ENCODE measurements at regions not wholly inside any gene's neighbourhood (a gene's known extent, or its start where the extent isn't known, plus 50 kb on each side); places are given as distances from the start of the nearest gene placed in this dataset.

- Histone ChIP-seq H4K20me1 (ENCODE audit: insufficient read depth, poor library complexity, severe bottlenecking) (no peaks in the 10 kb centered on the region), H3K79me2 (no peaks in the 10 kb centered on the region), H3K27ac (no peak overlapping the region), H3K36me3 (replicated peaks; ENCODE audit: insufficient read depth, low read depth) (no peaks in the 10 kb centered on the region), H3K27me3 (no peaks in the 10 kb centered on the region), H3K9me3 (ENCODE audit: low read depth) (no peaks in the 10 kb centered on the region), H3K4me2 (no peak overlapping the region), H2AFZ (no peak overlapping the region), H3K4me1 (ENCODE audit: insufficient read depth) (peaks cover 3% of the 10 kb centered on the region), H3K9me2 (replicated peaks; ENCODE audit: insufficient read depth) (no peaks in the 10 kb centered on the region), H3K4me3 (no peak overlapping the region)
- DNase-seq (ENCODE audit: low spot score), result no peak
- TF ChIP-seq EZH2phosphoT487 (IDR thresholded peaks at IDR 0.05; ENCODE audit: low read depth, severe bottlenecking, unreplicated experiment) (no peak), CTCF (IDR thresholded peaks at IDR 0.05; ENCODE audit: poor library complexity) (no peak), EZH2 (IDR thresholded peaks at IDR 0.05; ENCODE audit: borderline replicate concordance) (no peak)
Measured at GRCh38 chr1:172944931-172945330, 105.8 kb downstream of the TNFSF18 start.

GRCh38 chr1:172946814-172947507 is 103.8 kb downstream of the TNFSF18 start:
- no peak overlapping the region for H2AFZ ChIP-seq
- no peak for TF ChIP-seq EZH2phosphoT487 (IDR thresholded peaks at IDR 0.05; ENCODE audit: low read depth, severe bottlenecking, unreplicated experiment)
- no peak for TF ChIP-seq CTCF (IDR thresholded peaks at IDR 0.05; ENCODE audit: poor library complexity)
- no peak for TF ChIP-seq EZH2 (IDR thresholded peaks at IDR 0.05; ENCODE audit: borderline replicate concordance)
- no peaks in the 10 kb centered on the region for H3K27me3 ChIP-seq
- 85% methylated on average over 2 of the region's 2 CpGs for WGBS (ENCODE audit: low lambda C conversion rate, missing lambda C conversion rate)
- H3K4me3 ChIP-seq, result no peak overlapping the region
- no peaks in the 10 kb centered on the region for H3K36me3 ChIP-seq (replicated peaks; ENCODE audit: insufficient read depth, low read depth)
- H3K79me2 ChIP-seq, result no peaks in the 10 kb centered on the region
- no peak overlapping the region for H3K4me2 ChIP-seq
- peaks cover 5% of the 10 kb centered on the region for H3K4me1 ChIP-seq (ENCODE audit: insufficient read depth)
- H3K9me2 ChIP-seq (replicated peaks; ENCODE audit: insufficient read depth), result no peaks in the 10 kb centered on the region
- H3K27ac ChIP-seq, result no peak overlapping the region
- H4K20me1 ChIP-seq (ENCODE audit: insufficient read depth, poor library complexity, severe bottlenecking), result no peaks in the 10 kb centered on the region
- no peak for DNase-seq (ENCODE audit: low spot score)
- no peaks in the 10 kb centered on the region for H3K9me3 ChIP-seq (ENCODE audit: low read depth)

- H3K4me2 ChIP-seq, result no peak overlapping the region
- DNase-seq (ENCODE audit: low spot score), result no peak
- no peaks in the 10 kb centered on the region for H3K27me3 ChIP-seq
- no peaks in the 10 kb centered on the region for H3K36me3 ChIP-seq (replicated peaks; ENCODE audit: insufficient read depth, low read depth)
- no peaks in the 10 kb centered on the region for H4K20me1 ChIP-seq (ENCODE audit: insufficient read depth, poor library complexity, severe bottlenecking)
- no peaks in the 10 kb centered on the region for H3K9me2 ChIP-seq (replicated peaks; ENCODE audit: insufficient read depth)
- H3K27ac ChIP-seq, result no peak overlapping the region
- H2AFZ ChIP-seq, result no peak overlapping the region
- TF ChIP-seq CTCF (IDR thresholded peaks at IDR 0.05; ENCODE audit: poor library complexity), result no peak
- TF ChIP-seq EZH2phosphoT487 (IDR thresholded peaks at IDR 0.05; ENCODE audit: low read depth, severe bottlenecking, unreplicated experiment), result no peak
- TF ChIP-seq EZH2 (IDR thresholded peaks at IDR 0.05; ENCODE audit: borderline replicate concordance), result no peak
- WGBS (ENCODE audit: low lambda C conversion rate, missing lambda C conversion rate), result 80% methylated on average over 1 of the region's 1 CpG
- no peaks in the 10 kb centered on the region for H3K9me3 ChIP-seq (ENCODE audit: low read depth)
- peaks cover 7% of the 10 kb centered on the region for H3K4me1 ChIP-seq (ENCODE audit: insufficient read depth)
- H3K79me2 ChIP-seq, result no peaks in the 10 kb centered on the region
- no peak overlapping the region for H3K4me3 ChIP-seq
Measured at GRCh38 chr1:172948457-172948856, 102.3 kb downstream of the TNFSF18 start.
